T-helper 1 cell treated with Interleukin-12 subunit alpha and Interleukin-12 subunit beta and Interleukin-4 antibody, amounts not matched to agents 30 μg/mL and 1 μg/mL, for 36 hours (primary cell): ENCODE measurements at regions not wholly inside any gene's neighbourhood (a gene's known extent, or its start where the extent isn't known, plus 50 kb on each side); places are given as distances from the start of the nearest gene placed in this dataset.

Experiments
- H3K27ac Mint-ChIP-seq: one replicate; pipeline ENCODE4 v1.8.0; 2021; ENCODE audit warnings: mild to moderate bottlenecking, mixed read lengths
- H3K27me3 Mint-ChIP-seq: one replicate; pipeline ENCODE4 v1.8.0; 2021; ENCODE audit warnings: low read depth, mixed read lengths
- H3K36me3 Mint-ChIP-seq: one replicate; pipeline ENCODE4 v1.8.0; 2021; ENCODE audit warnings: low read depth, mixed read lengths
- H3K4me1 Mint-ChIP-seq: one replicate; pipeline ENCODE4 v1.8.0; 2021; ENCODE audit warnings: low read depth, mixed read lengths
- H3K4me3 Mint-ChIP-seq: one replicate; pipeline ENCODE4 v1.8.0; 2021; ENCODE audit warnings: mild to moderate bottlenecking, moderate library complexity, mixed read lengths
- H3K9me3 Mint-ChIP-seq: one replicate; pipeline ENCODE4 v1.8.0; 2021; ENCODE audit warnings: mixed read lengths

DNA sequence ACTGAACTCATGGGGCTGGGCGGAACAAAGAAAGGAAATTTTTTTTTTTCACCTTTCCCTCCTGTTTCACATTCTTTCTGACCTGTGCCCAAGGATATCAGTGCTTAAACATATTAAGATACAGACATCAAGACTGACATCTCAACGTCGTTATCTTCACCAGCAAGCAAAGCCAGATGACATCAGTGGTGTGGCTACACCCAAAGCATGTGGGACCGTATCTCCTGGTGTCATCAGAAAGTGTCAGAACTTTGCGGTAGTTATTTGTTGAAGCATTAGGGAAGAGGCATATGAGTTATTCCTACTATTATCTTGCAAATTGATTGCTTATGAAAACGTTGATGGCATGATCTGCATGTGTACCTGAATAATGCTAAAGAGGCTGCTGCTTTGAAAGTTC lies 487.4 kb downstream of the TLE4 start:
- Mint-ChIP-seq H3K4me3 (no peak overlapping the region), H3K36me3 (no peaks in the 10 kb centered on the region), H3K4me1 (no peaks in the 10 kb centered on the region), H3K27me3 (no peaks in the 10 kb centered on the region), H3K9me3 (peaks cover 3% of the 10 kb centered on the region), H3K27ac (no peak overlapping the region)

DNA sequence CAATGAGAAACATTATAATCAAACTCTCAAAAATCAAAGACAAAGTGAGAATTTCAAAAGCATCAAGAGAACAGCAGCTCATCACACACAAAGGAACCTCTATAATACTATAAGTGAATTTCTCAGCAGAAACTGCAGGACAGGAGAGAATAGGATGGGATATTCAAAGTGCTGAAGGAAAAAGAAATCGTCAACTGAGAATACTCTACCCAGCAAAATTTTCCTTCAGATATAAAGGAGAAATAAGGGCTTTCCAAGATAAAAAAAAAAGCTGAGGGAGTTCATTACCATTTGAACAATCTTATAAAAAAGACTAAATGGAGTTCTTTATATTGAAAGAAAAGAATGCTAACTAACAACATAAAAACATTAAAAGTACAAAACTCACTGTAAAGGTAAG lies 481.1 kb downstream of the TLE4 start:
- Mint-ChIP-seq H3K9me3 (peaks cover 6% of the 10 kb centered on the region), H3K4me3 (no peak overlapping the region), H3K4me1 (no peaks in the 10 kb centered on the region), H3K27me3 (no peaks in the 10 kb centered on the region), H3K36me3 (no peaks in the 10 kb centered on the region), H3K27ac (no peak overlapping the region)

DNA sequence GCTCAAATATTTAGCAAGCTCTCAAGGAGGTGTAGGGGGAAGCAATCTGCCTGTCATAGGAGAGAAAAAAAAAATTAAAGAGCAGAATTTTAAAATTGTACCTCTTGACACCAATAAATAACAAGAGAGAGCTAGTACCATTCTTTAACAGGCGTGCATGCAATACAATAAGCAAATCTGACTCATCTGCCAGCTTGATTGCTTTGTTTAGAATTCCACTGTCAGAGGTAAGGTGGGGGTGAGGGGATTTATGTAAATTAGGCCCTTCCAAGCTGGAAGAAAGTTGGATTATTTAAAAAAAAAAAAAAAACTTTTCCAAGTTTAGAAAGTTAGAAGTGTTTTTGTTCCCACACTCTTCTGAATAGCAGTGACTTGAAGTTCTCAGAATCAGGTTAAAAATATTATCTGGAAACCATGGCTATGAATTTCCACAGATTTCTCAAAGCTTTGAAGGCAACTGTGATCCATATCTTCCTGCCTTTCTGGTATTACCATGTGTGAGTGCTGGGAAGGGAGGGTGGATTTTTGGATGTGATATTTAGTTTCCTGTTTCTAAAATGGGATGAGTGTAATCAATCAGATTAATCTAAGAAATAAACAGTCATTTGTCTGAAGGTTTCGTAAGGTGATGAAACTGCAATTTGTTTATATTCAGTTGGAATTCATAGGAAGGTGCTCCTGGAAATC lies 477.5 kb downstream of the TLE4 start:
- peaks cover 6% of the 10 kb centered on the region for H3K9me3 Mint-ChIP-seq
- H3K4me1 Mint-ChIP-seq = no peaks in the 10 kb centered on the region
- H3K27ac Mint-ChIP-seq = no peak overlapping the region
- no peaks in the 10 kb centered on the region for H3K36me3 Mint-ChIP-seq
- H3K4me3 Mint-ChIP-seq = no peak overlapping the region
- H3K27me3 Mint-ChIP-seq = no peaks in the 10 kb centered on the region

DNA sequence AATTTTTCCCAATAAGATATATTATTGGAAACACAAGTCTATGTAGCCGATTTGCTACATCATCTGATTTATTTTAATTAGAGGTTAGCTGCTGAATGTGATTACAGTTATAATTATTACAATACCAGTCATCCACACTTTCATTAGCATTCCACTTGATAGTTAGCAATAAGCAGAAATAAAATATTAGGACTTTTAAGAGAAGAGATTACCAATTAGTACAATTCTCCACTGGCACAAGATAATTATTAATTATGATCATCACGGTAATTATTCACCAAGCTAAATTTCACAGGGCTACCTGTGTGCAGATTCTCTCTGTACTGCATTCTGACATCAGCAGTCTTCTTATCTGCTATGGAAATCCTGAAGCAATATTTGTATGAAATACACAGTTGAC lies 474.7 kb downstream of the TLE4 start:
- Mint-ChIP-seq H3K4me1 (no peaks in the 10 kb centered on the region), H3K27me3 (no peaks in the 10 kb centered on the region), H3K27ac (no peak overlapping the region), H3K9me3 (no peaks in the 10 kb centered on the region), H3K4me3 (no peak overlapping the region), H3K36me3 (no peaks in the 10 kb centered on the region)

DNA sequence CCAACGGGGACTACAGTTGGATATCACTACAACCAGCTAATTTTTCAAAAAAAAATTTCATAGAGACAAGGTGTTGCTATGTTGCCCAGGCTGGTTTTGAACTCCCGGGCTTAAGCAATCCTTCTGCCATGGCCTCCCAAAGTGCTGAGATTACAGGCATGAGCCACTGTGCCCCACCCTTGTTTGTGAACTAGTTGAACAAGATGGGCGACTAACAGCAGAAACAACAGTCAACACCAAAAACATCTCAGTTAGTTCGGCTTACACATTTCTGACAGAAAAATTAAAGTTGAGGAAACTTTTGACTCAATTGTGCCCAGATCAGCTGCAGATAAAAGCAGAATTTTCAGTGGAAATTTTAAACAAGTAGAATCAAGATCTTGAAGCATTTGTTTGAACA lies 470.1 kb downstream of the TLE4 start:
- no peaks in the 10 kb centered on the region for H3K27me3 Mint-ChIP-seq
- H3K36me3 Mint-ChIP-seq = no peaks in the 10 kb centered on the region
- H3K9me3 Mint-ChIP-seq = no peaks in the 10 kb centered on the region

DNA sequence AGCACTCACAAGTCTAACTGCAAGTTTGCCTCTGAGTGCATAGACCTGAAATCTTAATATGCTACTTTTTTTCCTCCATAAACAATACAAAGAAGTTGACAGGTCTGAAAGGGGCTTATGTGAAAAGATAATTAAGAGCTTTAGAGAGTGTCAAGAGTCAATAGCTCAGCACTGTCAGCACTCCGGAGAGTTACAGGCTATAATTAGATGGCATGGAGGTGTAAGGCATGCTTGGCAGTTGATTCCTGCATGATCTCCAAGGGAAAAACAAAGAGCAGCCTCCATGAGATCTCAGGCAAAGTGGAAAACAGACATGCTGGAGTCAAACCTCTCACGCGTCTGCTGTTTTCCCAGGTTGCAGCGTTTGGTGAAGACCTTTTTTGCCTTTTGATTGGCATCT lies 468.7 kb downstream of the TLE4 start:
- no peak overlapping the region for H3K27ac Mint-ChIP-seq
- H3K36me3 Mint-ChIP-seq = no peaks in the 10 kb centered on the region
- H3K4me3 Mint-ChIP-seq = no peak overlapping the region
- no peaks in the 10 kb centered on the region for H3K4me1 Mint-ChIP-seq
- H3K27me3 Mint-ChIP-seq = no peaks in the 10 kb centered on the region
- no peaks in the 10 kb centered on the region for H3K9me3 Mint-ChIP-seq

More for the DNA sequence above, 470.1 kb downstream of the TLE4 start:
- H3K4me3 Mint-ChIP-seq = no peak overlapping the region
- H3K27ac Mint-ChIP-seq = no peak overlapping the region
- H3K4me1 Mint-ChIP-seq = no peaks in the 10 kb centered on the region

DNA sequence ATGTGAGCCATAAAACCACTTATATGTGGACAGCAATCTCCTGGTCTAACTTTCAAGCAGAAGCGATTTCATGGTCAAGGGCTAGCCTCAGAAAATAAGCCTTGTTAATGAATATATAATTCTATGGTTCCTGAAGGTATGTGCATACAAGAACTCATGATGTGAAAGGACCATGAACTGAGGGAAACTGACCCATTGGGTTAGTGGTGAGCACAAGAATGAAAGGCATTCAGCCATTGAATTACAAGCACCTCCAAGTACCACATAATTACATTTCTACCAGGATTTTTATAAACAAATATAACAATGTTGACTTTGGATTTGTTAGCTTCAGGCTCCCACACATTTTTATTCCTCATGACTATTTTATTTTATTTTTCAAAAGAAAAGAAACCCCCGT lies 459.0 kb downstream of the TLE4 start:
- no peaks in the 10 kb centered on the region for H3K4me1 Mint-ChIP-seq
- H3K4me3 Mint-ChIP-seq = no peak overlapping the region
- no peaks in the 10 kb centered on the region for H3K9me3 Mint-ChIP-seq
- H3K27ac Mint-ChIP-seq = no peak overlapping the region
- H3K36me3 Mint-ChIP-seq = no peaks in the 10 kb centered on the region
- H3K27me3 Mint-ChIP-seq = no peaks in the 10 kb centered on the region

DNA sequence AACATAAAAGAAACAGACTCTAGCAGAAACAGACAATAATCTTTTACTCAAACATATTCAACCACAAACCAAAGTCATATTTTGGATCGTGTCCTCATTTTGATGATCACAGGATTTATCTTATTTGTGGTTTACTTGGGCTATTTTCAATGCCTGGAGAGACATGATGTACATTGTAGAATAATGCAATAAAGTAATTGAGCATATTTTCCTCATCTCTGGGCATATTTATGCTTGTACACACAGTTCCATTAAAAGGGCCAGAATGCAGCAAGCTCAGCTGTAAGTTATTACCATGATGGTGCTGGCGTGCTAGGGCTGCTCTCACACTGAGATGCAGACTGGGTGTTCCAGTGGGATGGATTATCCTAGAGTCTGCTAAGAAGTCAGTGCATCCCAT lies 456.7 kb downstream of the TLE4 start:
- Mint-ChIP-seq H3K36me3 (no peaks in the 10 kb centered on the region), H3K4me3 (no peak overlapping the region), H3K4me1 (no peaks in the 10 kb centered on the region), H3K27me3 (no peaks in the 10 kb centered on the region), H3K9me3 (no peaks in the 10 kb centered on the region), H3K27ac (no peak overlapping the region)

DNA sequence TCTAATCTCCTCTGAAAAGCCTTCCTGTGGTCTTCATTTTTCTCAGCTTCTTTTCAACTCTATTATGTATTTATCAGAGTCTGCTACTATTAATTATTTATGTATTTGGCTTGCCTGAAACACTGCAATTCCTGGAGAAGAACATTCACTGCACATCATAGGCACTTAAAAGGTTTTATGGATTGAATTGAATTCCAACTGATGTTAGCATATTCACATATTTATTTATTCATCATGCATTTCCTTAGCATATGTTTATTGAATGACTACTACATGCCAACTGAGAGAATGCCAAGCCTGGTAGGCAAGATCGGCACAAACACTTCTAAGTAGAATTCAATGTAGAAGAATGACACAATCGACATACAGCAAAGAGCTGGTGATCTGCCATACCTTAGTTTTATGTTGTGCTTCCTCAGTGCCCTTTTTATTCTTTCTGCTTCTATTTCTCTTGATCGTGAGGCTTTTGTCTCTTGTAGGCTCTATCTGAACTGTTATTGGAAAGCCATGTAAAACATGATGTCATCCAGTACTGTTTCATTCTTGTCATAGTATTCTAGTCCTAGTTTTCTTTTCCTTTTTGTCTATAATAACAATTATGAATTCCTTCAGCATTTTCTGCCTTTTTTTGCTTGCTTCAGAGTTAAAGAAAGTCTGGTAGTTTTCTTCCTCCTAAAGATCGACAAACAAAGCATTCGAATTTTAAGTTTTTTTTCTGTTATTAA lies 454.2 kb downstream of the TLE4 start:
- H3K36me3 Mint-ChIP-seq = no peaks in the 10 kb centered on the region
- no peak overlapping the region for H3K27ac Mint-ChIP-seq
- H3K9me3 Mint-ChIP-seq = no peaks in the 10 kb centered on the region
- H3K27me3 Mint-ChIP-seq = no peaks in the 10 kb centered on the region
- H3K4me1 Mint-ChIP-seq = no peaks in the 10 kb centered on the region
- no peak overlapping the region for H3K4me3 Mint-ChIP-seq

DNA sequence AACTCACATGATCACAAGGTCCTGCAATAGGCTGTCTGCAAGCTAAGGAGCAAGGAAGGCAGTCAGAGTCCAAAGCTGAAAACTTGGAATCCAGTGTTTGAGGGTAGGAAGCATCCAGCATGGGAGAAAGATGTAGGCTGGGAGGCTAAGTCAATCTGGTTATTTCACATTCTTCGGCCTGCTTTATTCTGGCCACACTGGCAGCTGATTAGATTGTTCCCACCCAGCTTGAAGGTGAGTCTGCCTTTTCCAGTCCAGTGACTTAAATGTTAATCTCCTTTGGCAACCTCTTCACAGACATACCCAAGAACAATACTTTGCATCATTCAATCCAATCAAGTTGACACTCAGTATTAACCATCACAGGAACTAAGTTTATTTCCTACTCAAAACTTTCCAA lies 453.4 kb downstream of the TLE4 start:
- no peak overlapping the region for H3K4me3 Mint-ChIP-seq
- H3K4me1 Mint-ChIP-seq = no peaks in the 10 kb centered on the region
- H3K36me3 Mint-ChIP-seq = no peaks in the 10 kb centered on the region
- no peaks in the 10 kb centered on the region for H3K9me3 Mint-ChIP-seq
- no peaks in the 10 kb centered on the region for H3K27me3 Mint-ChIP-seq
- no peak overlapping the region for H3K27ac Mint-ChIP-seq

DNA sequence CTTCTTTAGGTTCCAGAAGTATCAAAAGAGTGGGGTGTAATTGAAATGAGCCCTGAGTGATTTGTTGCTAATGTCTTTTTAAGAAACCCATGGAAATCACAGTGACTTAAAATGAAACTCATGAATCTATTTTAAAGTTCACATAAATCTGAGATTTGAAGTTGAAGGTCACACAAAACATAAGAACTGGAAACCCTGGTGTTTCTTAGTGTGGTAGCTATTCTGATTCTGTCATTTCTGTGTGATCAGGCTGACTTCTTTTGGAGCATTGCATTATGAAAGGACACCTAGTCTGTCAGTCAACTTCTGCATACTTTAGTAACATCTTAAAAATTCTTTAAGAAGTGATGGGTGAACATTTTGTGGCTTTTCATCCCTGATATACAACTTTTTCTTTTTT lies 448.8 kb downstream of the TLE4 start:
- Mint-ChIP-seq H3K36me3 (no peaks in the 10 kb centered on the region), H3K4me3 (no peak overlapping the region), H3K27me3 (no peaks in the 10 kb centered on the region), H3K4me1 (no peaks in the 10 kb centered on the region), H3K9me3 (no peaks in the 10 kb centered on the region), H3K27ac (no peak overlapping the region)

DNA sequence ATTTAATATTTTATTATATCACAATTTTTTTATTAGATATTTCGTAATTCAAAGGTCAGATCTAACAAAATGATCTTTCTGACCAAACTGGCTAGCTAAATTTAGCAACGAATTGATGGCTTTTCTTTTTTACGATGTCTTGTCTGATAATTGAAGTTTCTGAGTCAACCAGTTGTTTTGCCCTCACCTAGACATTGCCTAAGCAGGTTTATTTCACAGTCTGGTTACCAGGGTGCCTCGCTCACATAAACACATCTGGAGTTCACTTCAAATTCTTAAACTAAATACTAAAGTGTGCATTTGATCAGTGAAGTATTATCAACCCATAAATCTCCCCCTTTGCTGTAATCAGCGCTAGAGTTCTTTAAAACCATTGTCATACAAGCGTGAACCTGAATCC lies 448.3 kb downstream of the TLE4 start:
- no peaks in the 10 kb centered on the region for H3K36me3 Mint-ChIP-seq
- no peak overlapping the region for H3K27ac Mint-ChIP-seq
- no peak overlapping the region for H3K4me3 Mint-ChIP-seq
- no peaks in the 10 kb centered on the region for H3K4me1 Mint-ChIP-seq
- no peaks in the 10 kb centered on the region for H3K9me3 Mint-ChIP-seq
- no peaks in the 10 kb centered on the region for H3K27me3 Mint-ChIP-seq

DNA sequence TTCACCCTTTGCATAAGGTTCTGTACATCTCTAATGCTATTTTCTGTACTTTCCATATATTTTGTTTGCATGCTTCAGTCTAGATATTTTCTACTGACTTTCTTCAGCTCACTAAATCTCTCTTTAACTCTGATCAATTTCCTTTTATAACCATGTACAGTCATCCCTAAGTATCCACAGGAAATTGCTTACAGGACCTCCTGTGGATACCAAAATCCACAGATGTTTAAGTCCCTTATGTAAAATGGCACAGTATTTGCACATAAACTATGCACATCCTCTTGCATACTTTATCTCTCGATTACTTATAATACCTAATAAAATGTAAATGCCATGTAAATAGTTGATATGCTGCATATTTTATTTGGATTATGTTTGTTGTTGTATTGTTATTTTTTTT lies 442.1 kb downstream of the TLE4 start:
- no peaks in the 10 kb centered on the region for H3K36me3 Mint-ChIP-seq
- no peak overlapping the region for H3K27ac Mint-ChIP-seq
- peaks cover 3% of the 10 kb centered on the region for H3K9me3 Mint-ChIP-seq
- no peaks in the 10 kb centered on the region for H3K4me1 Mint-ChIP-seq
- H3K4me3 Mint-ChIP-seq = no peak overlapping the region
- peaks cover 3% of the 10 kb centered on the region for H3K27me3 Mint-ChIP-seq

DNA sequence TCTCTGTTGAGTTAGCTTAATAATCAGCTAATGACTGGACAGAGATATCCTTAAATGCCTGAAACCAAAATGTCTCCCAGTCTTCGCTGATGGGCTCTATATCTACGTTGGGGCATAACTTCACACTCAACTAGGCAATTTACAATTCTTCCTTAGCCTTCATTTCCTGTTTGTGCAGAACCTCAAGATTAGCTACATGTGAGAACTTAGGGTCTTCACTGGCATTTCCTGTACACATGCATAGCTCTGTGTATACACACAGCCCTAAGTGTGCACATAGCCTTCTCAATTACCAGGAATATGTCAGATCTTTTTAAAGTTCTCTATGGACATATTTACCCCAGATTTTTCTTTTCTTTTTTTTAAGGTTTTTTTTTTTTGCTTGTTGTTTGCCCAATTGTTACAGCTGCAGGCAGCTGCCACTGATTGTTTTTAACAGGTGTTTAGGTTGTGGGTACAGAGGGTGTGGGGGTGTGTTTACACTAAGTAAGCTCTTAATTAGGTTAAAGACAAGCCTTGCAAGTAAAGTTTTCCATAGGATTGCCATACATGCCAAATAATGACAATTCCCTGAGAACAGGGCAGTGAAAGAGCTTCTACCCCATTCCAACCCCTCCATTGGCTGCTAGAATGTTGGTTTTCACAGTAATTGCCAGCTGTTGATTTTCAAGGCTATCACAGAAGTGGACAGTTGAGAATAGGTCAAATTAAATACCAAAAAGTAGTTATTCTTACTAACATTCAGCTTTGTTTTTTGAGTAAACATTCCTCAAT lies 441.0 kb downstream of the TLE4 start:
- Mint-ChIP-seq H3K4me3 (no peak overlapping the region), H3K27me3 (peaks cover 3% of the 10 kb centered on the region), H3K4me1 (no peaks in the 10 kb centered on the region), H3K9me3 (peaks cover 3% of the 10 kb centered on the region), H3K27ac (no peak overlapping the region), H3K36me3 (no peaks in the 10 kb centered on the region)

DNA sequence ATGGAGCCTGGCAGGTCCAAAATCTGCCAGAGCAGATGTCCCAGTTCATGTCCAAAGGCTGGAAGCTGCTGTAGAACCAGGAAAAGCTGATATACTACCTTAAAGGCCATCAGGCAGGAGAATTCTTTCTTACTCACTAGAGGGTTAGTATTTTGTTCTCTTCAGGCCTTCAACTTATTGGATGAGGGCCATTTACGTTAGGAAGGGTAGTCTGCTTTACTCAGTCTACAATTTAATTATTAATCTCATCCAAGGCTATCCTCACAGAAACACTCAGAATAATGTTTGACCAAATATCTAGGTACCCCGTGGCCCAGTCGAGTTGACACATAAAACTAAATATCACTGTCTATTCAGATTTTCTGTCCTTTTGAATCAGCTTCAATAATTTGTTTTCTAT lies 437.4 kb downstream of the TLE4 start:
- Mint-ChIP-seq H3K4me1 (no peaks in the 10 kb centered on the region), H3K36me3 (no peaks in the 10 kb centered on the region), H3K9me3 (peaks cover 3% of the 10 kb centered on the region), H3K27ac (no peak overlapping the region), H3K4me3 (no peak overlapping the region), H3K27me3 (no peaks in the 10 kb centered on the region)
